ENCODE measurements at regions not wholly inside any gene's neighbourhood (a gene's known extent, or its start where the extent isn't known, plus 50 kb on each side); places are given as distances from the start of the nearest gene placed in this dataset.

GRCh38 chr5:121025671-121026070 is 561.6 kb downstream of the PRR16 start:
- no peak for TF ChIP-seq POLR2AphosphoS5 (IDR thresholded peaks at IDR 0.05)
- TF ChIP-seq, protein P1, sequence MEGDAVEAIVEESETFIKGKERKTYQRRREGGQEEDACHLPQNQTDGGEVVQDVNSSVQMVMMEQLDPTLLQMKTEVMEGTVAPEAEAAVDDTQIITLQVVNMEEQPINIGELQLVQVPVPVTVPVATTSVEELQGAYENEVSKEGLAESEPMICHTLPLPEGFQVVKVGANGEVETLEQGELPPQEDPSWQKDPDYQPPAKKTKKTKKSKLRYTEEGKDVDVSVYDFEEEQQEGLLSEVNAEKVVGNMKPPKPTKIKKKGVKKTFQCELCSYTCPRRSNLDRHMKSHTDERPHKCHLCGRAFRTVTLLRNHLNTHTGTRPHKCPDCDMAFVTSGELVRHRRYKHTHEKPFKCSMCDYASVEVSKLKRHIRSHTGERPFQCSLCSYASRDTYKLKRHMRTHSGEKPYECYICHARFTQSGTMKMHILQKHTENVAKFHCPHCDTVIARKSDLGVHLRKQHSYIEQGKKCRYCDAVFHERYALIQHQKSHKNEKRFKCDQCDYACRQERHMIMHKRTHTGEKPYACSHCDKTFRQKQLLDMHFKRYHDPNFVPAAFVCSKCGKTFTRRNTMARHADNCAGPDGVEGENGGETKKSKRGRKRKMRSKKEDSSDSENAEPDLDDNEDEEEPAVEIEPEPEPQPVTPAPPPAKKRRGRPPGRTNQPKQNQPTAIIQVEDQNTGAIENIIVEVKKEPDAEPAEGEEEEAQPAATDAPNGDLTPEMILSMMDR (IDR thresholded peaks at IDR 0.05): no peak

All from sigmoid colon (tissue), 4 donors.